SH-SY5Y (cell line): ENCODE measurements at regions not wholly inside any gene's neighbourhood (a gene's known extent, or its start where the extent isn't known, plus 50 kb on each side); places are given as distances from the start of the nearest gene placed in this dataset.

ENCODE experiments used
- GATA2 ChIP-seq: IDR thresholded peaks from 2 replicates; pipeline ENCODE4 v1.6.1; 2011; ENCODE audit warnings: mild to moderate bottlenecking, low read depth, low read length
- GATA3 ChIP-seq: IDR thresholded peaks from 2 replicates; pipeline ENCODE4 v1.6.1; 2011; ENCODE audit warnings: low read depth, mild to moderate bottlenecking, low read length, moderate library complexity

DNA sequence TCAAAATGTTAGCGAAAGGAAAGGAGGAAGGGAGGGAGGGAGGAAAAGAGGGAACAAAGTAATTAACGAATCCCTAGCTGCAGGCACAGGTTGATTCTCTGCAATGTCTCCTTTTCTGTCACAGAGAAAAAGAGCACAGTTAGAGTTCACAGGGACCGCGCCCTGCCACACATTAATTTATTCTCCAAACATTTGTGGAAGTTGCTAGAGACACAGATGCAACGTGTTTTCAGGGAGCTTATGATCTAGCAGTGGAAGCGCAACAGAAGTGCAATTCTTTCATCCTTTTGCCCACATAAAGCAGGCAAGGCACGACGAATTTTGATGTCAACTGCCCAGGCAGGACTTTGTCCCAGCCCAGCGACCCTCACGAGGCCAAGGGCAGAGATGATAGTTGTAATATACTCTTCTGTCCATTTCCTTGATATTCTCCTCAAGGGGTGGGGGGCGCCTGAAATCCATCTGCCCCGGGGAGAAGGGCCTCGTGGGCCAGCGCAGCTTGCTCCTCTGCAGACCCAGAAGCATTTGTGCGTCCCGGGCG is 101.7 kb upstream of the ZNF438 start:
- no peak for TF ChIP-seq GATA3
- TF ChIP-seq GATA2, result no peak

DNA sequence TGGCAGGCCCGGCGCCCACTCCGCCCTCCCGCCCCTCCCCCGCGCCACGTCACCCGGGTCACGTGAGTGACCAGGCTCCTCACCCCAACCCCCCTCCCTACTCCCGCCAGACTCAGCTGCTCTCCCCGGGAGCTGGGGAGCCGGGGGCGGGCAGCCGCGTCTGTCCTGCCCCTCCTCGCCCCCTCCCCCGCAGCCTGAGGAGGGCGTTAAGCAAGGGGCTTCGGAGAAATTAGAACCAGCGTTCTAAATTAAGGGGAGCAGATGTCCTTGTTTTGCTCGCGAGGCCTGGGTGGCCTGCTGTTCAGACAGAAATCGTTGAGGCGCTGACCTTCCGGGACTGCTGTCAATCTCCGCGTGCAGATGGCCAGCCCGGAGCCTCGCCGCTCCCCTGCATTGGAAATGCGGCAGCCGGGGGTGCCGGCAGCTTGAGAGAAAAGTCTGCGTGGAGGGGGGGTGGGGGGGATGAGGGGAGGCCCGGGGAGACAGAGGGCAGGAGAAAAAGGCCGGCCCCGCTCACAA is 102.2 kb upstream of the ZNF438 start:
- TF ChIP-seq GATA3 (no peak), GATA2 (no peak)

DNA sequence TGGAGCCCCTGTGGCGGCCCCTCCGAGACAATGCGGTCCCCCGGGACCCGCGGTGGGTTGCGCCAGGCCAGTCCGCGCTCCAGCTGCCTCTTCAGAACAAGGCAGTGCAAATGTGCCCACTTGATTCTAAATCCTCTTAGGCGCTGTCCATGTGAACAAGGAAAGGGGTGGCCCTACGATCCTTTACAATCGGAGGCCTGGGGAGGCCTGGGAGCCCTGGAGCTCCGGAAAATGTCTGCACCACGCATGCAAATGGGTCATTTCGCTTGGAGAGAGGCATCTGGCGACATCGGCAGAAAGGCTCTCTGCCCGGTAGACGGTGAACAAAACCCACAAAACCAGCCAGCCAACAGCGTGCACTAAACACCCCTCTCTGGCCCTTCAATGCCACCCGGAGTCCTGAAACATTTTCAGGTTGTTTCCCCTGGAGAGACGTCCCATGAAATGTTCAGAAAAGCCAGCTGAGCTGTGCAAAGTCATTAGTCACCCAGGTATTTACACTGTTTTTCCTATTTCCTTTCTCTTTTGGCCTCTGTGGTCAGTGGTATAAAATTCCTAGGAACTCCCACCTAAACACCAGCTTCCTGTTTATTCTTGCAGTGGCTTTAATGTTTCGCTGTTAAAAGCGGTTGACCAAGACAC is 102.8 kb upstream of the ZNF438 start:
- TF ChIP-seq GATA3, result no peak
- TF ChIP-seq GATA2, result no peak

DNA sequence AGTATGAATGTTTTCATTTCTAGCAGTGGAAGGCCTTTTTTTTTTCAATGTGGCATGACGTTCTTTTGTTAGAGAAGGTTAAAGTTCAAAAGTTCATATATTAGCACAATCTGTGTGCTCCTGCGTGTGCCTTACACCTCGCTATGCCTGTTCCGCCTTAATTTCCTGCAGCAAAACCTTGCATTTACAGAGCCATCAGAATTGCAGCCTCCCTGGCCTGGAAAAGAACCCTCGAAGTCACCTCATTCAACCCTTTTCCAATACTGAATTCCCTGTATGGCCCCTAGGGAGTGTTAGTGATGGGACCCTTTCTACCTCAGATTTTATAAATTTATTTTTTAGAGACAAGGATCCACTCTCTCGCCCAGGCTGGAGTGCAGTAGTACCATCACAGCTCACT is 103.5 kb upstream of the ZNF438 start:
- TF ChIP-seq GATA3 (no peak), GATA2 (no peak)

DNA sequence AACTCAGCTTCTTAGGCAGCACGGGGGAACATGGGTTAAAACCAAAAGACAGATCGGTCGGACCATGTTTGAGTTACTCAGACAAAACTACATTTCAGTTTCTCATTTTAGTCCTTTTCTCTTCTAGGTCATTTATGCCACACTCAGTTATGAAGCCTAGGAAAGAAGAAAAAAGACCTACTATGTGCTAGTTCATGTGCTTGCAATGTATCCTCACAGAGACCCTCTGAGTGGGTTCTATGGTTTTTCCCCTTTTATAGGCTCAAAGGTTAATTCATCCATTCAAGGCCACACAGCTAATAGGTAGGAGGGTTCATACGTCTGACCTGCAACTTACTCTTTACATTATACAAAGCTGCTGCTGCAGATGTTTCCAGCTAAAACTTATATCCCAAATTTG is 104.7 kb upstream of the ZNF438 start:
- TF ChIP-seq GATA2 (no peak), GATA3 (no peak)

DNA sequence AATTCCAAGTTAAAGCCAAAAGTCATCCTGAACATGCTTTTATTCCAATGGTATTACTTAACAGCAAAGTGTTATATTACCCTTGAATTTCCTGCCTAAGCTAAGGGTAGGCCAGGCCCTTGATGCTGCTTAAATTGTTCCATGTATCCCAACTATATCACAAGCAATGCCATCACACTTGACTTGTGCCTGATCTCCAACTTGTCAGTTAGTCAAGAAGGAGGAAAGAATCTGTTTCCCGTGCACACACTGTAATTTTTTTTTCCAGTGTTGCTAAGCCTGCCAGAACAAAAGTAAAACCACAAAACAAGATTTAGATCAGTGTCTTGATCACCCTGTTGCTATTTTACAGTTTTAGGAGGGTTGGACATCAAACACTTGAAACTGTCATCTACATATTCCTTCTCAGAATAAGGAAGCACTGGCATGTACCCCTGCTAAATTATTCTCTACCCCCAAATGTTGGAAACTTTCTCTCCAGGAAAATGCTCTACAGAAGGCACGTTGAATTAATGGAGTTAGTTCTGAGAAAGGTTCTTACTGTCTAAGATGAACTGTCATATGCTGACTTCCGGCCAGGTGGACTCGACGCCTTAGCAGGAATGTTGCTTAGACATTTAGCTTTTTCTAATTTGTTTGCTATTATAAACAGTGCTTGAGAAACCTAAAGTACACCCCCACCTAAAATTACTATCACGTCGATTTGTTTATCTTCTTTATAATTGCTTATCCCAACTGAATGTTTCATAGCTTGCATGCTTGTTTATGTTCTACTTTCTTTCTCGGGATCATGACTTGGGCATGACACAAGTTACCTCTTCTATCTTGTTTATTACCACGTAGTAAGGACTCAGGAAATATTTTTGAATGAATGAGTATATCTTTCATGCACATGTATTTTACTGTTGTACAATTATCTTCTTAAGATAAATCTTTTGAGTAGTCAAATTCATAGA is 105.5 kb upstream of the ZNF438 start:
- TF ChIP-seq GATA2, result no peak

DNA sequence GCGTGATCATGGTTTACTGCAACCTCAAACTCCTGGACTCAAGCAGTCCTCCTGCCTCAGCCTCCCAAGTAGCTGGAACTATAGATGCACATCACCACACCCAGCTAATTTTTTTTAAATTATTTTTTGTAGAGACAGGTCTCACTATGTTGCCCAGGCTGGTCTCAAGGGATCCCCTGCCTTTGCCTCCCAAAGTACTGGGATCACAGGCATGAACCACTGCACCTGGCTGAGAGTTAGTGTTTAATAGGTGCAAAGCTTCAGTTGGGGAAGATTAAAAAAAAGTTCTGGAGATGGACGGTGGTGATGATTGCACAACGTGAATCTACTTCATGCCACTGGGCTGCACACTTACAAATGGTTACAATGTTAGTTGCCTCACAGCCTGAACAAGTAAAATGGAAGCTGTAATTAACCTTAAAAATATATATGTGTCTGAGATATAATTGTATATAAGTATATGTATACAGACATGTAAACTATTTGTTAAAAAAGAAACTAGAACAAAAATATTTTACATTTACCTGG is 106.4 kb upstream of the ZNF438 start:
- TF ChIP-seq GATA2 (no peak), GATA3 (no peak)

DNA sequence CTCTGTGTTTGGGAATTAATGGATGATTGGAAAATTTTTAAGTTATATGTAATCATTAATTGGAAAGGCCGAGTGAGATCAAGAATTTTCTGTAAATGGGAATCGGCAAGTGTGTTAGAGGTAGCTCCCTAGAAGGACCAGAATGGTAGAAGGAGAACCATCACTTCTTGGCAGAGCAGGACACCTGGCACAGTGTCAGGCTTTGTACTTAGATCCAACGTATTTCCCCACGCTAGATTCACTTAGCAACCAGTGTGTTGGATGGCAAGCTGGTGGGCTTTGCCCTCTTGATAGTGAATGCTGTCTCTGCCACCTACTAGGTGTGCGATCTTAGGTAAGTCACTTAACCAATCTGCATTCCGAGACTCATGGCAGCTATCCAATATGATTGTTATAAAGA is 107.8 kb upstream of the ZNF438 start:
- no peak for TF ChIP-seq GATA3
- TF ChIP-seq GATA2, result no peak

DNA sequence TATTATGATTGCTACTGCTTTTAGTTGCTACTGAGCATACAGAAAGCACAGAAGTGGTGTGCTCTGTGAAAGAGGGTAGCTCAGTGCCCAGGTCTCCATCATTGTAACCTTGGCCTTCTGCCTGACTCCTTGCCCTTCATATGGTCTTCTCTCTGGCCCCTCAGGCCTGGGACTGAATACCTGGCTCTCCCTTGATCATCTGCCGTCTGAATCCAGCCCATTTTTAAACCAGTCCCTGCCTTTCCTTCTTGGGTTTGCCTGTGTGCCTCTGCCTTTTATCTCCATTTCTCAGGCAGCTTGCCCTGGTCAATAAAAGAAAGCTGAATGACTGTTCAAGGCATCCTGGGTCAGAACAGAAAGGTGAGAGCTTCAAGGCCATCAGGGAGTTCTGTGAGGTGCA is 109.1 kb upstream of the ZNF438 start:
- TF ChIP-seq GATA3, result no peak
- no peak for TF ChIP-seq GATA2

DNA sequence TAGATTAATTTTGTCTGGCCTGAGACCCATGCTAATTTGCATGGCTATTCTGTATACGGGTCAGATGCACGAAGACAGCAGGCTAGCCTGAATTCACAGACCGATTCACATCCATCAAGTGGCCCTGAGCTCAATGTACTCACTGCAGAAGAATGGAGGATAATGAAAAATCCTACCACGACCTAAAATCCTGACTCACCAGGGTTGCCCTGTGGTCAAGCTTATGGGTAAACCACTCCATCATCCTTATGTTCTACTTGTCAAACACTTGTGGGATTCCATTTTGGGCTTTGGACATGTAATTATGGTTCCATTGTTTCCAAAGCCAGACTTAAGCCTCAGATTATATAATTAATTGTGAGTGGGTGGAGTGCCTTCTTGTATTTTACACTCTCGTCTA is 110.4 kb upstream of the ZNF438 start:
- no peak for TF ChIP-seq GATA3
- TF ChIP-seq GATA2, result no peak

DNA sequence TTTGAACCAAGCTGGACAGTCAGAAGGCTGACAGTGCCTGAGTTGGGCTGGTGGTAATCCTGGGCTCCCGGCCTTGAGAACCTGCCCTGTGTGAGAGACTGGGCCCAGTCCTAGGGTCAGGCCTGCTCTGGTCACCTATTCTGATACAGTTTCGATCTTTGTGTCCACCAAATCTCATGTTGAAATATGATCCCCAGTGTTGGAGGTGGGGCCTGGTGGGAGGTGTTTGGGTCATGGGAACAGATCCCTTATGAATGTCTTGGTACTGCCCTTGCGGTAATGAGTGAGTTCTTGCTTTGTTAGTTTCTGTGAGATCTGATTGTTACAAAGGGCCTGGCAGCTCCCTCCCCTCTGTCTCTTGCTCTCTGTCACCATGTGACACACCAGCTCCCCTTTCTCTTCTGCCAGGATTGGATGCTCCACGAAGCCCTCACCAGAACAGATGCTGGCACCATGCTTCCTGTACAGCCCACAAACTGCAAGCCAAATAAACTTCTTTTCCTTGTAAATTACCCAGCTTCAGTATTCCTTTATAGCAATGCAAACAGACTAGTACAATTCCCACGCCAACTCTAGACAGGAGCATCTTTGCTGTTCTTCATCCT is 111.8 kb upstream of the ZNF438 start:
- TF ChIP-seq GATA2 (no peak), GATA3 (no peak)

DNA sequence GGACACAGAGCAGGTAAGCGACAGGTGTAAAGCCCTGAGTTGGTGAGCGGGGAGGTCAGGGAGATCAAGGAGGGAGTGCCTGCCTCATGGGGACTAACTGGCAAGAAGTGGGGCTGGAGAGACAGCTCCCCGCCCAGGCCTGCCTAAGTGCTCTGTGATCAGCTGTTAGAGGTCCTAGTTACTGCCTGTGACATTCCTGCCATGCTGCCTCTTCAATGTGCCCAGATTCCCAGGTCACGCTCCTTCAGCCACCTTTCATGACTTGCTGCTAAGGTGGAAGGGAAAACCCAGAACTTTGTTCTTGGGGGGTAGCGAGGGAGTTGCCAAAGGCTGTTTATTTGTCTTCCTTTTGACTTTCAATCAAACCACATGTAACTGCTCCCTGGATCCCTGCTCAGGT is 114.3 kb upstream of the ZNF438 start:
- TF ChIP-seq GATA3 (no peak), GATA2 (no peak)

DNA sequence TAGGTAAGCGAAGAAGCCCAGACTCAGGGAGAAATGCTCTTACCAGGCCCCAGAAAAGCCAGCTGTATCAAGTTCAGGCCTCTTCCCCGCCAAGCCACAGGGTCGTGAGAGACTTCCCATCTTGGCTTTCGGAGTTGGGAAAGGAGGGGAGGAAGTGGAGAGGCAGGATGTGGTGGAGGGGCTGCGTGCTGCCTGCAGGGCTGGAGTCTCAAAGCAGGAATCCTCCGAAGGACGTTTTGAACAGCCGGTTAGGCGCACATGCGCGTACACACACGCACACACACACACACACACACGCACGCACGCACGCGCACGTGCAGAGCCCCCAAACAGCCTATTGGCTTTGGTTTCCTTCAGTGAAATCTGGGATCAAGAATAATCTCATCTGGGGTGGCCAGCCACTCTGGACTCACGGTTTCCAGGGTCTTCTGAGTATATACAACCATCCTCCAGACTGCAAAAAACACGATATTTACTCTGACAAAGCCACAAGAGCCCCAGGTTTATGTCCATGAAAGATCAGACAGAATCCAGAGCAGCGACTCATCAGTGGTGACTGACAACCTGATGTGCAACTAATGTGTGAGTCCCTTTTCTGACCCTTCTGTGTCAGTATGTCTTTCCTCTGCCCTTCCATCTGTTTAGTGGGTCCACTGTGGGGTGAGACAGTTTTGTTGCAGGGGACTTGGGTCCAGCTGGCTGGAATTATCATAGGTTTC is 115.0 kb upstream of the ZNF438 start:
- TF ChIP-seq GATA2 (no peak), GATA3 (no peak)

DNA sequence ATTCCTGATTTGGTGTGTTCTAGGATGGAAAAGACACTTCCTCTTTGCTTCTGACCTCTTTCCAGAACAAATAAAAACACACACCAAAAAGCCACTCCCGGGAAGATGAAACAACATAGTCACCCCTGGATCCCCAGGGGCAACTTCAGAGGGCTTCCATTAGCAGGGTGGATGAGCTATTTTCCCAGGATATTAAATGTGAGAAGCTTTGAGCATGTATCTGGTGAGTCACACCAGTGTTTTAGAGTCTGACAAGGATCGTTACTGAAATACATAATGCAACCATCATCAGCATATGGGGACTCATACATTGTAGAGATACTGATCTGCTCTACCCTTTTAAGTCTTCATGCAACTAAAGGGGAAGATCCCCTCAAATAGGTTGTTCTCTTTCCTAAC is 115.5 kb upstream of the ZNF438 start:
- TF ChIP-seq GATA3 (no peak), GATA2 (no peak)
